Liver (tissue), 8 donors: ENCODE measurements at regions not wholly inside any gene's neighbourhood (a gene's known extent, or its start where the extent isn't known, plus 50 kb on each side); places are given as distances from the start of the nearest gene placed in this dataset.

Experiments
- DNase-seq: peaks from one replicate; pipeline ENCODE4 v3.0.0-alpha.2; 2017; ENCODE audit warnings: low spot score
- H3K27ac ChIP-seq, 2 donors: one replicate each; pipeline ENCODE4 v1.7.0; 2013; ENCODE audit warnings: inconsistent platforms in 2 of 2, low read length in 2 of 2, control low read depth in 1 of 2, low read depth in 1 of 2, mild to moderate bottlenecking in 1 of 2
- H3K27me3 ChIP-seq, 4 donors: one replicate each; pipeline versions ENCODE4 v1.6.1 to v1.7.0; 2013; ENCODE audit warnings: low read length in 3 of 4, inconsistent platforms in 1 of 4, mild to moderate bottlenecking in 1 of 4, moderate library complexity in 1 of 4; ENCODE audit not compliant: control insufficient read depth in 4 of 4, insufficient read depth in 4 of 4
- H3K36me3 ChIP-seq, 4 donors: one replicate each; pipeline versions ENCODE4 v1.6.1 to v1.7.0; 2013; ENCODE audit warnings: low read length in 3 of 4, mild to moderate bottlenecking in 3 of 4, low read depth in 1 of 4, moderate library complexity in 1 of 4; ENCODE audit not compliant: control insufficient read depth in 4 of 4, insufficient read depth in 3 of 4
- H3K4me1 ChIP-seq, 4 donors: one replicate each; pipeline versions ENCODE4 v1.6.1 to v1.7.0; 2013; ENCODE audit warnings: low read length in 3 of 4, mild to moderate bottlenecking in 3 of 4, moderate library complexity in 1 of 4; ENCODE audit not compliant: control insufficient read depth in 4 of 4, insufficient read depth in 4 of 4
- H3K4me3 ChIP-seq, 3 donors: one replicate each; pipeline versions ENCODE4 v1.6.1 to v1.7.0; 2013; ENCODE audit warnings: low read length in 3 of 3, control low read depth in 1 of 3, low read depth in 1 of 3, mild to moderate bottlenecking in 1 of 3
- H3K9ac ChIP-seq, 2 donors: one replicate each; pipeline ENCODE4 v1.7.0; 2013; ENCODE audit warnings: low read length in 2 of 2, mild to moderate bottlenecking in 2 of 2, moderate library complexity in 2 of 2, control low read depth in 1 of 2, low read depth in 1 of 2
- H3K9me3 ChIP-seq, 4 donors: one replicate each; pipeline versions ENCODE4 v1.6.1 to v1.7.0; 2013; ENCODE audit warnings: low read length in 3 of 4; ENCODE audit not compliant: control insufficient read depth in 4 of 4
- EGR1 ChIP-seq, 2 donors: IDR thresholded peaks; 2 replicates each; pipeline ENCODE4 v1.6.1; 2016 to 2018; ENCODE audit warnings: antibody characterized with exemption in 2 of 2, low read depth in 2 of 2
- FOXA1 ChIP-seq: IDR thresholded peaks from 2 replicates; pipeline ENCODE4 v1.6.1; 2016; ENCODE audit warnings: antibody characterized with exemption
- FOXA2 ChIP-seq: IDR thresholded peaks from 2 replicates; pipeline ENCODE4 v1.6.1; 2016; ENCODE audit warnings: antibody characterized with exemption
- GABPA ChIP-seq, 2 donors: IDR thresholded peaks in 1 of 2; conservative IDR thresholded peaks in 1 of 2; 2 replicates each; pipeline ENCODE4 v1.6.1; 2016; ENCODE audit warnings: antibody characterized with exemption in 2 of 2, mild to moderate bottlenecking in 1 of 2, moderate library complexity in 1 of 2
- HNF4A ChIP-seq, 2 donors: conservative IDR thresholded peaks; 2 replicates each; pipeline ENCODE4 v1.6.1; 2016; ENCODE audit warnings: antibody characterized with exemption in 2 of 2, mild to moderate bottlenecking in 2 of 2
- HNF4G ChIP-seq: IDR thresholded peaks from 2 replicates; pipeline ENCODE4 v1.6.1; 2016; ENCODE audit warnings: antibody characterized with exemption
- JUND ChIP-seq, 2 donors: IDR thresholded peaks; 2 replicates each; pipeline ENCODE4 v1.6.1; 2016; ENCODE audit warnings: antibody characterized with exemption in 2 of 2
- NR2F2 ChIP-seq: IDR thresholded peaks from 2 replicates; pipeline ENCODE4 v1.6.1; 2016; ENCODE audit warnings: antibody characterized with exemption
- RAD21 ChIP-seq, 2 donors: IDR thresholded peaks; 2 replicates each; pipeline ENCODE4 v1.6.1; 2016; ENCODE audit warnings: antibody characterized with exemption in 2 of 2, mild to moderate bottlenecking in 2 of 2
- RXRA ChIP-seq, 2 donors: IDR thresholded peaks; 2 replicates each; pipeline ENCODE4 v1.6.1; 2017 to 2018; ENCODE audit warnings: antibody characterized with exemption in 2 of 2, mild to moderate bottlenecking in 1 of 2
- SP1 ChIP-seq: IDR thresholded peaks from 2 replicates; pipeline ENCODE4 v1.6.1; 2018; ENCODE audit warnings: antibody characterized with exemption, mild to moderate bottlenecking
- TAF1 ChIP-seq: conservative IDR thresholded peaks from 2 replicates; pipeline ENCODE4 v1.6.1; 2016; ENCODE audit warnings: antibody characterized with exemption, mild to moderate bottlenecking
- YY1 ChIP-seq: IDR thresholded peaks from 2 replicates; pipeline ENCODE4 v1.6.1; 2016; ENCODE audit warnings: antibody characterized with exemption, mild to moderate bottlenecking
- WGBS: extraction: QIAGEN DNeasy Blood & Tissue Kit; methylation state at CpG from one replicate; pipeline ENCODE4 v1.1.7; 2013; 5-methylcytosine and 5-hydroxymethylcytosine counted together
- TF ChIP-seq, protein P1 (sequence below): fragments of 150-350 bp; IDR thresholded peaks from 2 replicates; pipeline ENCODE4 v1.5.1; 2017; ENCODE audit warnings: improper control_type of control experiment, low read depth, low read length; ENCODE audit not compliant: missing input control
- TF ChIP-seq, protein P2 (sequence below): IDR thresholded peaks from 2 replicates; pipeline ENCODE4 v1.6.1; 2016; ENCODE audit warnings: antibody characterized with exemption
- TF ChIP-seq, protein P3 (sequence below): IDR thresholded peaks from 2 replicates; pipeline ENCODE4 v1.6.1; 2016; ENCODE audit warnings: antibody characterized with exemption, mild to moderate bottlenecking
- TF ChIP-seq, protein P4 (sequence below): IDR thresholded peaks from 2 replicates; pipeline ENCODE4 v1.6.1; 2016; ENCODE audit warnings: antibody characterized with exemption
- TF ChIP-seq, protein P5 (sequence below): IDR thresholded peaks from 2 replicates; pipeline ENCODE4 v1.6.1; 2016; ENCODE audit warnings: antibody characterized with exemption
- donor health status: healthy.
- donor health status: healthy.
- donor health status: healthy.
- donor health status: healthy.
- donor health status: healthy.

DNA sequence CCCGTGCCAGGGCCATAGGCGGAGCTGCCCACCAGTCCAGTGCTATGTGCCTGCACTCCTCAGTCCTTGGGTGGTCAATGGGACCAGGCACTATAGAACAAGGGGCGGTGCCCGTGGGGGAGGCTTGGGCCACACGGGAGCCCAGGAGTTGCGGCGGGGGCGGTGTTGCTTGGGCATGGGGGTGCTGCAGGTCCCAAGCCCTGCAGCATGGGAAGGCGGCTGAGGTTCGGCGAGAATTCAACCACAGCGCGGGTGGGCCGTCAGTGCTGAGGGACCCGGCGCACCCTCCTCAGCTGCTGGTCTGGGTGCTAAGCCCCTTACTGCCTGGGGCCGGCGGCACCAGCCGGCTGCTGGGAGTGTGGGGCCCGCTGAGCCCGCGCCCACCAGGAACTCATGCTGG, 242.2 kb upstream of the SGCG start:
- Histone ChIP-seq H3K27me3 (no peaks in the 10 kb centered on the region), H3K9ac (no peak overlapping the region), H3K36me3 (no peaks in the 10 kb centered on the region), H3K27ac (no peak overlapping the region), H3K4me3 (no peak overlapping the region), H3K4me1 (no peaks in the 10 kb centered on the region), H3K9me3 (peaks cover 0 to 5% (median 0%) of the 10 kb centered on the region in 4 donors)
- TF ChIP-seq HNF4G (no peak), GABPA (IDR thresholded peaks at IDR 0.05 in 1 of 2, conservative IDR thresholded peaks at IDR 0.05 in 1 of 2) (no peak), RAD21 (IDR thresholded peaks at IDR 0.05) (no peak), TAF1 (no peak), FOXA1 (no peak), HNF4A (conservative IDR thresholded peaks at IDR 0.05) (no peak), EGR1 (IDR thresholded peaks at IDR 0.05; ENCODE audit: low read depth in 2 of 2) (no peak), JUND (IDR thresholded peaks at IDR 0.05) (no peak), YY1 (no peak)
- TF ChIP-seq, protein P1, sequence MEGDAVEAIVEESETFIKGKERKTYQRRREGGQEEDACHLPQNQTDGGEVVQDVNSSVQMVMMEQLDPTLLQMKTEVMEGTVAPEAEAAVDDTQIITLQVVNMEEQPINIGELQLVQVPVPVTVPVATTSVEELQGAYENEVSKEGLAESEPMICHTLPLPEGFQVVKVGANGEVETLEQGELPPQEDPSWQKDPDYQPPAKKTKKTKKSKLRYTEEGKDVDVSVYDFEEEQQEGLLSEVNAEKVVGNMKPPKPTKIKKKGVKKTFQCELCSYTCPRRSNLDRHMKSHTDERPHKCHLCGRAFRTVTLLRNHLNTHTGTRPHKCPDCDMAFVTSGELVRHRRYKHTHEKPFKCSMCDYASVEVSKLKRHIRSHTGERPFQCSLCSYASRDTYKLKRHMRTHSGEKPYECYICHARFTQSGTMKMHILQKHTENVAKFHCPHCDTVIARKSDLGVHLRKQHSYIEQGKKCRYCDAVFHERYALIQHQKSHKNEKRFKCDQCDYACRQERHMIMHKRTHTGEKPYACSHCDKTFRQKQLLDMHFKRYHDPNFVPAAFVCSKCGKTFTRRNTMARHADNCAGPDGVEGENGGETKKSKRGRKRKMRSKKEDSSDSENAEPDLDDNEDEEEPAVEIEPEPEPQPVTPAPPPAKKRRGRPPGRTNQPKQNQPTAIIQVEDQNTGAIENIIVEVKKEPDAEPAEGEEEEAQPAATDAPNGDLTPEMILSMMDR: no peak
- TF ChIP-seq, protein P2, sequence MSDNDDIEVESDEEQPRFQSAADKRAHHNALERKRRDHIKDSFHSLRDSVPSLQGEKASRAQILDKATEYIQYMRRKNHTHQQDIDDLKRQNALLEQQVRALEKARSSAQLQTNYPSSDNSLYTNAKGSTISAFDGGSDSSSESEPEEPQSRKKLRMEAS: no peak
- TF ChIP-seq, protein P3, sequence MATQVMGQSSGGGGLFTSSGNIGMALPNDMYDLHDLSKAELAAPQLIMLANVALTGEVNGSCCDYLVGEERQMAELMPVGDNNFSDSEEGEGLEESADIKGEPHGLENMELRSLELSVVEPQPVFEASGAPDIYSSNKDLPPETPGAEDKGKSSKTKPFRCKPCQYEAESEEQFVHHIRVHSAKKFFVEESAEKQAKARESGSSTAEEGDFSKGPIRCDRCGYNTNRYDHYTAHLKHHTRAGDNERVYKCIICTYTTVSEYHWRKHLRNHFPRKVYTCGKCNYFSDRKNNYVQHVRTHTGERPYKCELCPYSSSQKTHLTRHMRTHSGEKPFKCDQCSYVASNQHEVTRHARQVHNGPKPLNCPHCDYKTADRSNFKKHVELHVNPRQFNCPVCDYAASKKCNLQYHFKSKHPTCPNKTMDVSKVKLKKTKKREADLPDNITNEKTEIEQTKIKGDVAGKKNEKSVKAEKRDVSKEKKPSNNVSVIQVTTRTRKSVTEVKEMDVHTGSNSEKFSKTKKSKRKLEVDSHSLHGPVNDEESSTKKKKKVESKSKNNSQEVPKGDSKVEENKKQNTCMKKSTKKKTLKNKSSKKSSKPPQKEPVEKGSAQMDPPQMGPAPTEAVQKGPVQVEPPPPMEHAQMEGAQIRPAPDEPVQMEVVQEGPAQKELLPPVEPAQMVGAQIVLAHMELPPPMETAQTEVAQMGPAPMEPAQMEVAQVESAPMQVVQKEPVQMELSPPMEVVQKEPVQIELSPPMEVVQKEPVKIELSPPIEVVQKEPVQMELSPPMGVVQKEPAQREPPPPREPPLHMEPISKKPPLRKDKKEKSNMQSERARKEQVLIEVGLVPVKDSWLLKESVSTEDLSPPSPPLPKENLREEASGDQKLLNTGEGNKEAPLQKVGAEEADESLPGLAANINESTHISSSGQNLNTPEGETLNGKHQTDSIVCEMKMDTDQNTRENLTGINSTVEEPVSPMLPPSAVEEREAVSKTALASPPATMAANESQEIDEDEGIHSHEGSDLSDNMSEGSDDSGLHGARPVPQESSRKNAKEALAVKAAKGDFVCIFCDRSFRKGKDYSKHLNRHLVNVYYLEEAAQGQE: no peak
- no peak for DNase-seq
- WGBS: 91% methylated on average over 22 of the region's 22 CpGs

DNA sequence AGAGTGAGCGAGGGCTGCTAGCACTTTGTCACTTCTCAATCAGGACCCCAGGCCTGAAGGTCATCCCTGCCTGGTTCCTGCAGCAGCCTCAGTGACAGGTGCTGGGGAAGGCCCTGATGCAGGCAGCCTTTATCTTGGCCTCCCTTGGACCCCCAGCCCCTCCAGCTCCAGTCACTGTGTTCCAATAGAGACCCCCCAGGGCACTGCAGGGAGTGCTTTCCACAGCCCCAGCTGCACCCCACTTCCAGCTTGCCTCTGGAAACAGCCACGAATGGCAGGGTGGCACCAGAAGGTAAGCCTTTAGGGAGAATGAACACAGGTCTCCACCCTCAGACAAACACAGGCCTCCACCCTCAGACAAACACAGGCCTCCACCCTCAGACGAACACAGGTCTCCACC, 241.6 kb upstream of the SGCG start:
- Histone ChIP-seq H3K27me3 (no peaks in the 10 kb centered on the region), H3K9ac (no peak overlapping the region), H3K9me3 (no peaks in the 10 kb centered on the region), H3K36me3 (no peaks in the 10 kb centered on the region), H3K4me3 (no peak overlapping the region), H3K4me1 (no peaks in the 10 kb centered on the region), H3K27ac (no peak overlapping the region)
- WGBS: 85% methylated on average over 3 of the region's 3 CpGs
- no peak for DNase-seq
- TF ChIP-seq JUND (IDR thresholded peaks at IDR 0.05) (no peak), SP1 (no peak), RAD21 (IDR thresholded peaks at IDR 0.05) (no peak), HNF4A (conservative IDR thresholded peaks at IDR 0.05) (no peak), HNF4G (no peak), TAF1 (no peak), RXRA (IDR thresholded peaks at IDR 0.05) (no peak), FOXA2 (no peak), FOXA1 (no peak), YY1 (no peak), GABPA (IDR thresholded peaks at IDR 0.05 in 1 of 2, conservative IDR thresholded peaks at IDR 0.05 in 1 of 2) (no peak), NR2F2 (no peak)
- TF ChIP-seq, protein P3: no peak
- TF ChIP-seq, protein P4, sequence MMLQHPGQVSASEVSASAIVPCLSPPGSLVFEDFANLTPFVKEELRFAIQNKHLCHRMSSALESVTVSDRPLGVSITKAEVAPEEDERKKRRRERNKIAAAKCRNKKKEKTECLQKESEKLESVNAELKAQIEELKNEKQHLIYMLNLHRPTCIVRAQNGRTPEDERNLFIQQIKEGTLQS: no peak
- TF ChIP-seq, protein P5, sequence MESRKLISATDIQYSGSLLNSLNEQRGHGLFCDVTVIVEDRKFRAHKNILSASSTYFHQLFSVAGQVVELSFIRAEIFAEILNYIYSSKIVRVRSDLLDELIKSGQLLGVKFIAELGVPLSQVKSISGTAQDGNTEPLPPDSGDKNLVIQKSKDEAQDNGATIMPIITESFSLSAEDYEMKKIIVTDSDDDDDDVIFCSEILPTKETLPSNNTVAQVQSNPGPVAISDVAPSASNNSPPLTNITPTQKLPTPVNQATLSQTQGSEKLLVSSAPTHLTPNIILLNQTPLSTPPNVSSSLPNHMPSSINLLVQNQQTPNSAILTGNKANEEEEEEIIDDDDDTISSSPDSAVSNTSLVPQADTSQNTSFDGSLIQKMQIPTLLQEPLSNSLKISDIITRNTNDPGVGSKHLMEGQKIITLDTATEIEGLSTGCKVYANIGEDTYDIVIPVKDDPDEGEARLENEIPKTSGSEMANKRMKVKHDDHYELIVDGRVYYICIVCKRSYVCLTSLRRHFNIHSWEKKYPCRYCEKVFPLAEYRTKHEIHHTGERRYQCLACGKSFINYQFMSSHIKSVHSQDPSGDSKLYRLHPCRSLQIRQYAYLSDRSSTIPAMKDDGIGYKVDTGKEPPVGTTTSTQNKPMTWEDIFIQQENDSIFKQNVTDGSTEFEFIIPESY: no peak
- TF ChIP-seq, protein P2: no peak
